ENCODE measurements at regions not wholly inside any gene's neighbourhood (a gene's known extent, or its start where the extent isn't known, plus 50 kb on each side); places are given as distances from the start of the nearest gene placed in this dataset.

DNA sequence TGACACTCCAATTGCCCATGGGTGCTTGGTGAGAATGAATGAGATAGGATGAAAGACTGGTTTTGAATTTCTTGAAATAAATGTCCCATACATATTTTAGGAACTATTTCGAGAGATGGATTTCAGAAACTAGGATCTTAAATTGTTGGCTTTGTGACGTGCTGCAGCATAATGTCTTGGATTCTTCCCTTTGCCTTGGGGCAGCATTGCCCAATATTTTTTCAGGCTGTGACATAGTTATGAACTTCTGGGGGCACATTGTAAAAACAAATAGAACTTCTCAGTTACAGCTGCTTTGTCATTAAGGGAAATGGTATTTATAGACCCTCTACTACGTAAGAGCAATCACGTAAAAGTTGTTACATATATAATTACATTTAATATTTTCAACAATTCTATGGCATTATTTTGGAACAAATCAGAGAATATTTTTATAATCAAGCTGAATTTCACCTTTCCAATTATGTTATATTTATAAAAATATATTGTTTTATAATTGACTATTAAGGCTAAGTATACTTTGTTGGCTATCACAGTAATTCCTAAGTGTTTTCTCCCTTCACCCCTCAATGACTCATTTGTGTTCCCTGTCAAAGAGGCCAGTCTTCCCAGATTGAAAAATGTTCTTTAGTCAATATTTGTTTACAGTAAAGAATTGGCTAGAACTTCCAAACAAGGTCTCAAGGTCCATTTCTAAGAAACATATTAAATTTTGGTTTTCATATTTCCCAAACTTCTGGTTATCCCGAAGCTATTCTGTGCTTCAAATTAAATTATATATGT lies 1388.3 kb upstream of the ACO1 start:
- Histone ChIP-seq H3K27me3 (ENCODE audit: insufficient read depth, low read length) (no peaks in the 10 kb centered on the region), H2AFZ (ENCODE audit: low read depth, low read length, poor library complexity, severe bottlenecking) (no peak overlapping the region), H3K4me1 (ENCODE audit: control insufficient read depth in 1 of 2, insufficient read depth in 2 of 2, low read length in 2 of 2) (no peaks in the 10 kb centered on the region), H4K20me1 (ENCODE audit: insufficient read depth) (no peaks in the 10 kb centered on the region), H3K27ac (ENCODE audit: low read depth, low read length) (no peak overlapping the region), H3K4me3 (replicated peaks in 1 of 2; ENCODE audit: low read depth in 1 of 2, low read length in 2 of 2) (no peak overlapping the region), H3K9ac (ENCODE audit: low read length) (no peak overlapping the region), H3K4me2 (ENCODE audit: low read length) (no peak overlapping the region), H3K9me2 (ENCODE audit: insufficient read depth) (no peaks in the 10 kb centered on the region), H3K9me3 (ENCODE audit: control insufficient read depth in 1 of 2, insufficient read depth in 1 of 2, low read depth in 1 of 2, low read length in 2 of 2) (0 out of 4 replicates have a peak, but pooled peaks cover 0 to 4% of the 10 kb centered on the region in 2 experiments), H3K36me3 (ENCODE audit: control insufficient read depth in 1 of 2, insufficient read depth in 2 of 2, low read length in 2 of 2) (no peaks in the 10 kb centered on the region), H3K79me2 (ENCODE audit: insufficient read depth, low read length) (no peaks in the 10 kb centered on the region)
- intact Hi-C loops (cut with micrococcal nuclease): no loop called here
- ChIA-PET RAD21 (ENCODE audit: low non-redundant PET in 1 of 2, low total read pairs in 2 of 2, uncharacterized antibody in 2 of 2, unreplicated experiment in 2 of 2) (no interaction called here), POLR2A (no interaction called here), CTCF (no interaction called here)
- ATAC-seq (no peak), DNase-seq (ENCODE audit: low read depth, low spot score) (no peak)
- TF ChIP-seq CEBPB (IDR thresholded peaks at IDR 0.05; ENCODE audit: low read depth): no peak
- TF ChIP-seq, protein P1, sequence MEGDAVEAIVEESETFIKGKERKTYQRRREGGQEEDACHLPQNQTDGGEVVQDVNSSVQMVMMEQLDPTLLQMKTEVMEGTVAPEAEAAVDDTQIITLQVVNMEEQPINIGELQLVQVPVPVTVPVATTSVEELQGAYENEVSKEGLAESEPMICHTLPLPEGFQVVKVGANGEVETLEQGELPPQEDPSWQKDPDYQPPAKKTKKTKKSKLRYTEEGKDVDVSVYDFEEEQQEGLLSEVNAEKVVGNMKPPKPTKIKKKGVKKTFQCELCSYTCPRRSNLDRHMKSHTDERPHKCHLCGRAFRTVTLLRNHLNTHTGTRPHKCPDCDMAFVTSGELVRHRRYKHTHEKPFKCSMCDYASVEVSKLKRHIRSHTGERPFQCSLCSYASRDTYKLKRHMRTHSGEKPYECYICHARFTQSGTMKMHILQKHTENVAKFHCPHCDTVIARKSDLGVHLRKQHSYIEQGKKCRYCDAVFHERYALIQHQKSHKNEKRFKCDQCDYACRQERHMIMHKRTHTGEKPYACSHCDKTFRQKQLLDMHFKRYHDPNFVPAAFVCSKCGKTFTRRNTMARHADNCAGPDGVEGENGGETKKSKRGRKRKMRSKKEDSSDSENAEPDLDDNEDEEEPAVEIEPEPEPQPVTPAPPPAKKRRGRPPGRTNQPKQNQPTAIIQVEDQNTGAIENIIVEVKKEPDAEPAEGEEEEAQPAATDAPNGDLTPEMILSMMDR (IDR thresholded peaks at IDR 0.05 in 2 of 3, conservative IDR thresholded peaks at IDR 0.05 in 1 of 3; ENCODE audit: borderline replicate concordance in 1 of 3, insufficient read depth in 1 of 3, low read depth in 2 of 3, low read length in 2 of 3): no peak
- no peak for TF ChIP-seq ZFX (IDR thresholded peaks at IDR 0.05)
- TF ChIP-seq EGR1 (IDR thresholded peaks at IDR 0.05; ENCODE audit: low read depth): no peak
- TF ChIP-seq ELF1 (IDR thresholded peaks at IDR 0.05; ENCODE audit: borderline replicate concordance, low read depth): no peak
- BruUV-seq (replicated peaks): no TSS peak

DNA sequence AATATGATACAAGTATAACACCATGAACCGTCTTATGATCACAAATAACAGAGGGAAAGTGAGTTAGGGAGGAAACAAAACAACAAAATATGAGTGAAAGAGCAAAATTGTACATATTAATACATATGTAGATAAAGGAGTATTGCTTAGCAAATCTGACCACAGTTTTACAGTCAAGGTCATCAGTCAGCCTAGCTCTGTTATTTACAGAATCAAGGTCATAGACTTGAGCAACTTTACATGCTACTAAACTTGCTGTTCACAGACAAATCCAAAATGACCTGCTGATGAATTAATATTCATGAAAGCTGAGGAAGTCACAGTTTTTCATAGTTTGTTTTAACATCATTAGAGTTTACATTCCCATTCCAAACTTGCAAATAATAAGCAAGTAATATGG lies 1387.7 kb upstream of the ACO1 start:
- Histone ChIP-seq H3K9ac (ENCODE audit: low read length) (no peak overlapping the region), H3K4me3 (replicated peaks in 1 of 2; ENCODE audit: low read depth in 1 of 2, low read length in 2 of 2) (no peak overlapping the region), H3K4me2 (ENCODE audit: low read length) (no peak overlapping the region), H3K27ac (ENCODE audit: low read depth, low read length) (no peak overlapping the region), H3K79me2 (ENCODE audit: insufficient read depth, low read length) (no peaks in the 10 kb centered on the region), H3K9me2 (ENCODE audit: insufficient read depth) (no peaks in the 10 kb centered on the region), H4K20me1 (ENCODE audit: insufficient read depth) (no peaks in the 10 kb centered on the region), H3K4me1 (ENCODE audit: control insufficient read depth in 1 of 2, insufficient read depth in 2 of 2, low read length in 2 of 2) (no peaks in the 10 kb centered on the region), H3K36me3 (ENCODE audit: control insufficient read depth in 1 of 2, insufficient read depth in 2 of 2, low read length in 2 of 2) (no peaks in the 10 kb centered on the region), H3K27me3 (ENCODE audit: insufficient read depth, low read length) (no peaks in the 10 kb centered on the region), H2AFZ (ENCODE audit: low read depth, low read length, poor library complexity, severe bottlenecking) (no peak overlapping the region), H3K9me3 (ENCODE audit: control insufficient read depth in 1 of 2, insufficient read depth in 1 of 2, low read depth in 1 of 2, low read length in 2 of 2) (0 out of 4 replicates have a peak, but pooled peaks cover 0 to 4% of the 10 kb centered on the region in 2 experiments)
- intact Hi-C loops (cut with micrococcal nuclease): no loop called here
- ChIA-PET POLR2A (no interaction called here), CTCF (no interaction called here), RAD21 (ENCODE audit: low non-redundant PET in 1 of 2, low total read pairs in 2 of 2, uncharacterized antibody in 2 of 2, unreplicated experiment in 2 of 2) (no interaction called here)
- no TSS peak for BruUV-seq (replicated peaks)
- no peak for DNase-seq (ENCODE audit: low read depth, low spot score)
- no peak for ATAC-seq
- TF ChIP-seq, protein P2, sequence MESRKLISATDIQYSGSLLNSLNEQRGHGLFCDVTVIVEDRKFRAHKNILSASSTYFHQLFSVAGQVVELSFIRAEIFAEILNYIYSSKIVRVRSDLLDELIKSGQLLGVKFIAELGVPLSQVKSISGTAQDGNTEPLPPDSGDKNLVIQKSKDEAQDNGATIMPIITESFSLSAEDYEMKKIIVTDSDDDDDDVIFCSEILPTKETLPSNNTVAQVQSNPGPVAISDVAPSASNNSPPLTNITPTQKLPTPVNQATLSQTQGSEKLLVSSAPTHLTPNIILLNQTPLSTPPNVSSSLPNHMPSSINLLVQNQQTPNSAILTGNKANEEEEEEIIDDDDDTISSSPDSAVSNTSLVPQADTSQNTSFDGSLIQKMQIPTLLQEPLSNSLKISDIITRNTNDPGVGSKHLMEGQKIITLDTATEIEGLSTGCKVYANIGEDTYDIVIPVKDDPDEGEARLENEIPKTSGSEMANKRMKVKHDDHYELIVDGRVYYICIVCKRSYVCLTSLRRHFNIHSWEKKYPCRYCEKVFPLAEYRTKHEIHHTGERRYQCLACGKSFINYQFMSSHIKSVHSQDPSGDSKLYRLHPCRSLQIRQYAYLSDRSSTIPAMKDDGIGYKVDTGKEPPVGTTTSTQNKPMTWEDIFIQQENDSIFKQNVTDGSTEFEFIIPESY (IDR thresholded peaks at IDR 0.05; ENCODE audit: extremely low read depth, insufficient replicate concordance, low read length): no peak
- TF ChIP-seq EZH2 (IDR thresholded peaks at IDR 0.05) (no peak), SIN3A (IDR thresholded peaks at IDR 0.05; ENCODE audit: low read depth) (no peak), CEBPB (IDR thresholded peaks at IDR 0.05; ENCODE audit: low read depth) (no peak), RAD21 (IDR thresholded peaks at IDR 0.05; ENCODE audit: low read depth) (no peak), POLR2A (IDR thresholded peaks at IDR 0.05; ENCODE audit: borderline replicate concordance, extremely low read depth, insufficient read depth, insufficient read length) (no peak), ZFX (IDR thresholded peaks at IDR 0.05) (no peak), POLR2AphosphoS5 (IDR thresholded peaks at IDR 0.05; ENCODE audit: low read depth, low read length) (no peak), SRF (IDR thresholded peaks at IDR 0.05; ENCODE audit: low read depth) (no peak)
- TF ChIP-seq, protein P3, sequence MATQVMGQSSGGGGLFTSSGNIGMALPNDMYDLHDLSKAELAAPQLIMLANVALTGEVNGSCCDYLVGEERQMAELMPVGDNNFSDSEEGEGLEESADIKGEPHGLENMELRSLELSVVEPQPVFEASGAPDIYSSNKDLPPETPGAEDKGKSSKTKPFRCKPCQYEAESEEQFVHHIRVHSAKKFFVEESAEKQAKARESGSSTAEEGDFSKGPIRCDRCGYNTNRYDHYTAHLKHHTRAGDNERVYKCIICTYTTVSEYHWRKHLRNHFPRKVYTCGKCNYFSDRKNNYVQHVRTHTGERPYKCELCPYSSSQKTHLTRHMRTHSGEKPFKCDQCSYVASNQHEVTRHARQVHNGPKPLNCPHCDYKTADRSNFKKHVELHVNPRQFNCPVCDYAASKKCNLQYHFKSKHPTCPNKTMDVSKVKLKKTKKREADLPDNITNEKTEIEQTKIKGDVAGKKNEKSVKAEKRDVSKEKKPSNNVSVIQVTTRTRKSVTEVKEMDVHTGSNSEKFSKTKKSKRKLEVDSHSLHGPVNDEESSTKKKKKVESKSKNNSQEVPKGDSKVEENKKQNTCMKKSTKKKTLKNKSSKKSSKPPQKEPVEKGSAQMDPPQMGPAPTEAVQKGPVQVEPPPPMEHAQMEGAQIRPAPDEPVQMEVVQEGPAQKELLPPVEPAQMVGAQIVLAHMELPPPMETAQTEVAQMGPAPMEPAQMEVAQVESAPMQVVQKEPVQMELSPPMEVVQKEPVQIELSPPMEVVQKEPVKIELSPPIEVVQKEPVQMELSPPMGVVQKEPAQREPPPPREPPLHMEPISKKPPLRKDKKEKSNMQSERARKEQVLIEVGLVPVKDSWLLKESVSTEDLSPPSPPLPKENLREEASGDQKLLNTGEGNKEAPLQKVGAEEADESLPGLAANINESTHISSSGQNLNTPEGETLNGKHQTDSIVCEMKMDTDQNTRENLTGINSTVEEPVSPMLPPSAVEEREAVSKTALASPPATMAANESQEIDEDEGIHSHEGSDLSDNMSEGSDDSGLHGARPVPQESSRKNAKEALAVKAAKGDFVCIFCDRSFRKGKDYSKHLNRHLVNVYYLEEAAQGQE (IDR thresholded peaks at IDR 0.05; ENCODE audit: low read depth): no peak
